LoVo (cell line): ENCODE measurements at regions not wholly inside any gene's neighbourhood (a gene's known extent, or its start where the extent isn't known, plus 50 kb on each side); places are given as distances from the start of the nearest gene placed in this dataset.
"Not testable (repeated sequence)": the region's sequence is repeated elsewhere in the genome, so short reads cannot be mapped to it uniquely, and the experiment has no call there.

Experiments used
- DNase-seq: peaks from one replicate; pipeline ENCODE4 v3.0.0-alpha.2; 2016; ENCODE audit warnings: low spot score

GRCh38 chr6:144535630-144536029 is 250.5 kb downstream of the UTRN start:
- DNase-seq: no peak

GRCh38 chr6:144536079-144536478 is 250.9 kb downstream of the UTRN start:
- no peak for DNase-seq

GRCh38 chr6:144543006-144543871 is 258.1 kb downstream of the UTRN start:
- DNase-seq: peak; percentile 5

GRCh38 chr6:144544266-144544830 is 259.2 kb downstream of the UTRN start:
- no peak for DNase-seq

- no peak for DNase-seq
These were observed 261.7 kb downstream of the UTRN start for GRCh38 chr6:144546807-144547206.

GRCh38 chr6:144547409-144547808 is 262.3 kb downstream of the UTRN start:
- DNase-seq: no peak

- no peak for DNase-seq
These were observed 263.4 kb downstream of the UTRN start for GRCh38 chr6:144548536-144548935.

- DNase-seq: no peak
These were observed 265.0 kb downstream of the UTRN start for GRCh38 chr6:144549837-144550747.

GRCh38 chr6:144551339-144551738 is 266.2 kb downstream of the UTRN start:
- no peak for DNase-seq

- no peak for DNase-seq
These were observed 269.9 kb downstream of the UTRN start for GRCh38 chr6:144555066-144555465.

- peak; percentile 15 for DNase-seq
These were observed 274.9 kb downstream of the UTRN start for GRCh38 chr6:144559865-144560593.

GRCh38 chr6:144561455-144562043 is 276.4 kb downstream of the UTRN start:
- DNase-seq: no peak

- no peak for DNase-seq
These were observed 279.1 kb downstream of the UTRN start for GRCh38 chr6:144564202-144564601.

GRCh38 chr6:144566868-144567615 is 281.9 kb downstream of the UTRN start:
- DNase-seq: no peak

- no peak for DNase-seq
These were observed 283.1 kb downstream of the UTRN start for GRCh38 chr6:144568241-144568640.

GRCh38 chr6:144572541-144572940 is 287.4 kb downstream of the UTRN start:
- not testable (repeated sequence) for DNase-seq

- DNase-seq: no peak
These were observed 289.7 kb downstream of the UTRN start for GRCh38 chr6:144574796-144575195.

GRCh38 chr6:144575327-144575726 is 290.2 kb downstream of the UTRN start:
- DNase-seq: no peak

GRCh38 chr6:144576871-144577270 is 291.7 kb downstream of the UTRN start:
- DNase-seq: no peak
